PC-9 (cell line): ENCODE measurements at regions not wholly inside any gene's neighbourhood (a gene's known extent, or its start where the extent isn't known, plus 50 kb on each side); places are given as distances from the start of the nearest gene placed in this dataset.

Source experiments
- CTCF ChIP-seq: fragments of 200-600 bp; sonication (generic); conservative IDR thresholded peaks from 2 replicates; pipeline ENCODE4 v1.6.1; 2017; ENCODE audit warnings: mixed run types, antibody characterized with exemption, mild to moderate bottlenecking, moderate library complexity
- EZH2 ChIP-seq: fragments of 200-600 bp; sonication (generic); IDR thresholded peaks from 2 replicates; pipeline ENCODE4 v1.8.0; 2017; ENCODE audit warnings: antibody characterized with exemption, low read depth

DNA sequence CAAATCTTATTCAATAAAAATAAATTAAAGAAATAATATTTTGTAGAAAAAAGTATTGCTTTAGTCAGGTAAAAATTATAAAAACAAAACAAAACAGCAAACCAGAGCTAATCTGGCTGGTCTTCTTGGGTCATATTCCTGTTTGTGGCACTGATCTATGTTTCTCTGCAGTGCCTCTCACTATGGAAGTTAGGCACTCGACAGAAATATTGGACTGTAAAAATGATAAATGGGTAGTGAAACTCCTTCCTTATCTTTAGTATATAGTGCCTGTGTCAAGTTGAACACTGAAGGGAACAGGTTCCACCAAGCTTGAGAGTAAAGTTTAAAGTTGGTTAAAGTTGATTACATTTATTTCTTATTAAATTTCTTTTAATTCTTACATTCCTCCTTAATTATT, 1195.6 kb upstream of the GBE1 start:
- no peak for TF ChIP-seq CTCF
- no peak for TF ChIP-seq EZH2
